ENCODE measurements at regions not wholly inside any gene's neighbourhood (a gene's known extent, or its start where the extent isn't known, plus 50 kb on each side); places are given as distances from the start of the nearest gene placed in this dataset.

- Histone ChIP-seq H3K4me1 (replicated peaks in 1 of 2) (no peaks in the 10 kb centered on the region), H3K9me3 (replicated peaks in 1 of 3) (no peaks in the 10 kb centered on the region), H3K27me3 (no peaks in the 10 kb centered on the region), H3K27ac (no peak overlapping the region), H3K4me3 (no peak overlapping the region), H3K36me3 (replicated peaks in 1 of 2) (no peaks in the 10 kb centered on the region)
- no peak for DNase-seq
- TF ChIP-seq, protein P1, sequence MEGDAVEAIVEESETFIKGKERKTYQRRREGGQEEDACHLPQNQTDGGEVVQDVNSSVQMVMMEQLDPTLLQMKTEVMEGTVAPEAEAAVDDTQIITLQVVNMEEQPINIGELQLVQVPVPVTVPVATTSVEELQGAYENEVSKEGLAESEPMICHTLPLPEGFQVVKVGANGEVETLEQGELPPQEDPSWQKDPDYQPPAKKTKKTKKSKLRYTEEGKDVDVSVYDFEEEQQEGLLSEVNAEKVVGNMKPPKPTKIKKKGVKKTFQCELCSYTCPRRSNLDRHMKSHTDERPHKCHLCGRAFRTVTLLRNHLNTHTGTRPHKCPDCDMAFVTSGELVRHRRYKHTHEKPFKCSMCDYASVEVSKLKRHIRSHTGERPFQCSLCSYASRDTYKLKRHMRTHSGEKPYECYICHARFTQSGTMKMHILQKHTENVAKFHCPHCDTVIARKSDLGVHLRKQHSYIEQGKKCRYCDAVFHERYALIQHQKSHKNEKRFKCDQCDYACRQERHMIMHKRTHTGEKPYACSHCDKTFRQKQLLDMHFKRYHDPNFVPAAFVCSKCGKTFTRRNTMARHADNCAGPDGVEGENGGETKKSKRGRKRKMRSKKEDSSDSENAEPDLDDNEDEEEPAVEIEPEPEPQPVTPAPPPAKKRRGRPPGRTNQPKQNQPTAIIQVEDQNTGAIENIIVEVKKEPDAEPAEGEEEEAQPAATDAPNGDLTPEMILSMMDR (IDR thresholded peaks at IDR 0.05): no peak
- TF ChIP-seq POLR2A (IDR thresholded peaks at IDR 0.05): no peak
- intact Hi-C loops (cut with DNase I): no loop called here
- 80 to 85% (median 81%) methylated on average over 2 of the region's 2 CpGs for WGBS, 4 donors
Measured at GRCh38 chr4:19366916-19367315, 884.8 kb upstream of the SLIT2 start.

DNA sequence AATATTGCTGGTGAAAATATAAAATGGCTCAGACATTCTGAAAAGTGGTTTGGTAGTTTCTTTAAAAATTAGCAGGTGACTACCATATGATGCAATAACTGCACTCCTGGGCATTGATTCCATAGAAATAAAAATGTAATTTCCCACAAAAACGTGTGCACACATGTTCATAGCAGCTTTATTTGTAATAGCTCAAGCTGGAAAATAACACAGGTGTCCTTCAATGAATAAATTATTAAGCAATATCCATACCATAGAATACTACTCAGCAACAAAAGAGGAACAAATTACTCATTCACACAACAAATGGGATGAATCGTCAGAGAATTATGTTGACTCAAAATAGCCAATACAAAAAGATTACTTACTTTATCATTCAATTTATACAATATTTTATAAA lies 893.7 kb upstream of the SLIT2 start:
- intact Hi-C loops (cut with DNase I): no loop called here
- WGBS, 4 donors: 36 to 52% (median 39%) methylated on average over 2 of the region's 2 CpGs
- H3K27me3 ChIP-seq: no peaks in the 10 kb centered on the region

DNA sequence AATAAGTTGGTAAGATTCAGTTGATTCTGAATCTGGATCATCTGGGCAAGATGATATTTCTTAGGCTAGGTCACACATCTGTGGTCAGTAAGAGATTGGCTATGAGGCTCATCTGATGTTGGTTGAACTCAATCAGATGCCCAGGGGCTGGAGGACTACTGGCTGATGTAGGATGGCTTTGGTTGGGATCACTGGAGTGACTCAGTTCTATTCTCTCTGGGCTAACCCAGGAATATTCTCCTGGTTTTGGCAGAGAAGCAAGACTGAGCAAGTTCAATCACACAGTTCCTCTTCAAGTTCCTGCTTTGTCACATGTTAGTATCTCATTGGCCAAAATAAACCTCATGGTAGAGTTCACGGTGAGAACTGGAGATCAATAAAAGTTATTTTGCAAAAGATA lies 902.3 kb upstream of the SLIT2 start:
- Histone ChIP-seq H3K9me3 (replicated peaks in 1 of 3) (no peaks in the 10 kb centered on the region), H3K4me3 (no peak overlapping the region), H3K36me3 (replicated peaks in 1 of 2) (no peaks in the 10 kb centered on the region), H3K4me1 (replicated peaks in 1 of 2) (no peaks in the 10 kb centered on the region), H3K27me3 (no peaks in the 10 kb centered on the region), H3K27ac (no peak overlapping the region)
- no peak for DNase-seq
- intact Hi-C loops (cut with DNase I): no loop called here
- TF ChIP-seq, protein P1 (IDR thresholded peaks at IDR 0.05): no peak
- no peak for TF ChIP-seq POLR2A (IDR thresholded peaks at IDR 0.05)
- 77 to 90% (median 83%) methylated on average over 1 of the region's 1 CpG for WGBS, 4 donors

More for the DNA sequence above, 893.7 kb upstream of the SLIT2 start:
- no peaks in the 10 kb centered on the region for H3K36me3 ChIP-seq (replicated peaks in 1 of 2)
- no peaks in the 10 kb centered on the region for H3K4me1 ChIP-seq (replicated peaks in 1 of 2)
- no peak for DNase-seq
- H3K4me3 ChIP-seq: no peak overlapping the region
- no peak overlapping the region for H3K27ac ChIP-seq
- no peaks in the 10 kb centered on the region for H3K9me3 ChIP-seq (replicated peaks in 1 of 3)
- TF ChIP-seq, protein P1 (IDR thresholded peaks at IDR 0.05): no peak

DNA sequence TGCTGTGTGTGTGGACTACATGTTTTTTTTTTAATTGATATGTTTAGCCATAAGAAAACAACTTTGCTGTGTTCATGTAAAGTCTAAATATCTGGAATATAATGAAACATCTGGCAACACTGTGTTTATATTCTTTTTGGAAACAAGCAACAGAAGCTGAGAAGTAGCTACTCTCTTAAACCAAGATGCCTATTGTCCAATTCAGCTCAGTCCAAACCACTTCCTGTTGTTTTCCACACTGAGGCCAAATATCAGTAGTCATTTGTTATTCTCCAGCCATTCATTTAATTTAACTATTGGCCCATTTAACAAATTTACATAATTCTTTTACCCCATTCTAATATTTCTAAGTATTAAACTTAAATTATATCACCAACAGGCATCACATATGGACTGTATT lies 903.0 kb upstream of the SLIT2 start:
- no peaks in the 10 kb centered on the region for H3K9me3 ChIP-seq (replicated peaks in 1 of 3)
- no peaks in the 10 kb centered on the region for H3K27me3 ChIP-seq
- H3K4me3 ChIP-seq: no peak overlapping the region
- H3K36me3 ChIP-seq (replicated peaks in 1 of 2): no peaks in the 10 kb centered on the region
- no peak for DNase-seq
- no peak for TF ChIP-seq POLR2A (IDR thresholded peaks at IDR 0.05)
- TF ChIP-seq, protein P1 (IDR thresholded peaks at IDR 0.05): no peak
- no peak overlapping the region for H3K27ac ChIP-seq
- intact Hi-C loops (cut with DNase I): no loop called here
- no peaks in the 10 kb centered on the region for H3K4me1 ChIP-seq (replicated peaks in 1 of 2)

Measured in adrenal gland (tissue), 9 donors.